ENCODE measurements at regions not wholly inside any gene's neighbourhood (a gene's known extent, or its start where the extent isn't known, plus 50 kb on each side); places are given as distances from the start of the nearest gene placed in this dataset.
"Not testable (repeated sequence)": the region's sequence is repeated elsewhere in the genome, so short reads cannot be mapped to it uniquely, and the experiment has no call there.

DNA sequence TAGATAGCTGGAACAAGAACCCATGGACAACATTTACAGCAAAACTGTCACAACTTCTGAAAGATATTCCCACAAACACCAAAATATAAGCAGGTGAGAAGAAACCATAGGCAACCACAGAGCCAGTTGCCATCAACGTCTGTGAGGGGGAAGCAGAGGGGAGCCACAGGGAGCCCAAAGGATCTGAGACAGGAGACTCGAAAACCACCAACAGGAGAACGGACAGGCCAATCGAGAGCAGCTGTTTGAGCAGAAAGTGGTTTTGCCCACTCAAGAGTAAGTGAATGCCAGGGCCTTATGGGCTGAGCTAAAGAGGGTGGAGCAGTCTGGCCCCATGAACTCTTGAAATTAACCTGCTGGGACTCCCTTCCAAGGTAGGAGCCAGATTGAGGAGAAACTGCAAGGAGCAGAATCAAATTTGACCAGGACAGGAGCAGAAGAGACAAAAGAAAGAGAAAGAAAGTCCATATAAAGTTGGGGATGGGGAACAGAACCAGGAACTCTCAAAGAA is 195.4 kb downstream of the ANKRD60 start:
- no peak for DNase-seq

DNA sequence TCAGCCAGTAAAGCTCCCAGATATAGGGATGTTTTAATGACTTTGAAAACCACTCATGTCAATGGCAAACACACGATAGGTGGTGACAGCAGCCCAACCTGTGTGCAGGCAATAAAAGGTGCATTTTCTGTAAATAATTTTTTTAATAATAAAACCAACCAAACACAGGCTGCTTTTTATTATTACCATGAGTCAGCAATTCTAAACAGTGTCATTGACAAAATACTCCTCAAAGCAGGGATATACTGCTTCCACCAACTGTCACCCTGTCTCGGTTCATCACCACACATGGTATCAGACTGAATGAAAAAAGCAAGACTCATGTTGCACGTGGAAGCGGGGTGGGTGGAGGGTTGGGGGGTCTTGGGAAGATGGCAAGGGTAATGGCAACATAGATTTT is 195.9 kb downstream of the ANKRD60 start:
- no peak for DNase-seq

DNA sequence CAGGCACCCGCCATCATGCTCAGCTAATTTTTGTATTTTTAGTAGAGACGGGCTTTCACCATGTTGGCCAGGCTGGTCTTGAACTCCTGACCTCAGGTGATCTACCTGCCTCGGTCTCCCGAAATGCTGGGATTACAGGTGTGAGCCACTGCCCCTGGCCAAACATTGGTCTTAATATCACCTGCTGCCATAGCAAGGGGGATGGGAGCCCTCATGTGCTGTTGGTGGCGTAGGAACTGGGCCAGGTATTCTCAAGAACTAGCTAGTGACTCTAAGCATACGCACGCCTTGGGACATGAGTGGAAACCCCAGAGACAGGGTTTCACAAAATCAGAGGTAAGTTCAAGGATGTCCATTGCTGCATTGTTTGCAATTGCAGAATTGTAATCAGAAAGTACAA is 197.1 kb downstream of the ANKRD60 start:
- not testable (repeated sequence) for DNase-seq

DNA sequence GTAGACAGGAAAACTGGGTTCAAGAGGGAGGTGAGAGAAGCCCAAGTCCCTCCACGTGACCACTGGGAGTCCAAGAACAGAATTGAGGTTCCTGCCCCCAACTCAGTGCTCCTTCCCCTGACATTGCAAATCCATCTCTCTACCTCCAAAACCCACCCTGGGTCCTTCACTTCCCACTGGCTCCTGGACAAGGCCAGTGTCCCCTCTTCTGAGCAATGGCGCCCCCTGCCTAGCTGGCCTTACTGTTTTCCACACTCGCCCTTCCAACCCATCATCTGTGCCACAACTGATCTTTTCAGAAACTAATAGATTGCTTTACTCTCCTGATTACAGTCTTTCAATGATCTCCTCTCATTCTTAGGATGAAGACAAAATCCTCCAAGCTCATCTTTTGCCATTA is 200.3 kb downstream of the ANKRD60 start:
- no peak for DNase-seq

DNA sequence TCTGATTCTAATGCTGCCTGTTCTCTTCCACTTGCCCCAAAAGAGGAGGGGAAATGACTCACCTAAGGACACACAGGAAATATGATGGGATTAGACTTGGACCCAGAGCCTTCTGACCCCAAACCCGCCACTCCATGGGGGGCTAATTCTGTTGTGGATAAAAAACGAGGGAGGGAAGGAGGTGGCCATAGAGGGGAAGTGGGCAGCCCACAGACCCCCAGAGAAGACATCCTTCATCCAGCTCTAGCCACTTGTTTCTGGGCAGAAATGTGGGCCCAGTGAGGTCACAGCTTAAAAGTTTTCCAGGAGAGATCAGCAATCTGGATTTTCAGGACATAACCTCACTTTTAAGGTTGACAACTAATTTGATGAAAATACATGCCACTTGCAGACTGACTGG is 202.1 kb downstream of the ANKRD60 start:
- DNase-seq = no peak

DNA sequence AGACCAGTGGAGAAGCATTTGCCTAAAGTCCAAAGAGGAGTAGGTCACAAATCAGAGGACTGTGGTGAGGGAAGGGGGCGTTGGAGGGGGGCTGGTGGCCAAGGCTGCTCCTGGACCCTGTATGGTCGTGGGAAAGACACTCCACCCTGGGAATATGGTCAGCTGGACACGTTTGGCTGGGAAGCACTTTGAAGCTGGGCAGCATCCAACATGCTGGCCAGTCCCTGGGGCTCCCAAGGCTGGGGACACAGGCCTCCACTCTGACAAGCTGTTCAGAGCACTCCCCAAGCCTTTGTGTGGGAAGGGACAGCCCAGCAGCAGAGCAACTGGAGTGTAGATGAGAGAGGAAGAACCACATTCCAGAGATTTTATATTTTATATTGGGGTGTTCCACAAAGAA is 203.2 kb downstream of the ANKRD60 start:
- no peak for DNase-seq

DNA sequence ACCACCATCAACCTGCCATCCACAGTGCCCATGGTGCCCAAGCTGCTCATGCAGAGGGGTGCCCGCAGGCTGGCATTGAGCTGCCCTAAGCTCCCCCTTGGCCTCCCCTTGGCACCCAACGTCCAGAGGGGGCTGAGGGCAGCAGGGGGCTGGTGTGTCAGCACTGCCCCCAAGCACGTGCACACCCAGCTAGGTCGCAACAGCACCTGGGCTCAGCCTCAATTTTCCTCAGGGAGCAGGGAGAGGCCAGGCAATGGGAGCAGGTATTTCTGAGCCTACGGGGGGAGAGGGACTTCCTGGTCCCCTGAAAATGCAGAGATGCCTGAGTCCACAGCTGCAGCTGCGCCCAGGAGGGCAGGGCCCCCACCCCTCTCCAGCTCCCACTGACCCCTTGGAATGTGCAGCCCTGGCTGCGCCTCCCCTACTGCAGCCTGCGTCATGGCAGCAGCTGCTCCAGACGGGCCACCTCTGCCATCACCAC is 204.2 kb downstream of the ANKRD60 start:
- DNase-seq = no peak

DNA sequence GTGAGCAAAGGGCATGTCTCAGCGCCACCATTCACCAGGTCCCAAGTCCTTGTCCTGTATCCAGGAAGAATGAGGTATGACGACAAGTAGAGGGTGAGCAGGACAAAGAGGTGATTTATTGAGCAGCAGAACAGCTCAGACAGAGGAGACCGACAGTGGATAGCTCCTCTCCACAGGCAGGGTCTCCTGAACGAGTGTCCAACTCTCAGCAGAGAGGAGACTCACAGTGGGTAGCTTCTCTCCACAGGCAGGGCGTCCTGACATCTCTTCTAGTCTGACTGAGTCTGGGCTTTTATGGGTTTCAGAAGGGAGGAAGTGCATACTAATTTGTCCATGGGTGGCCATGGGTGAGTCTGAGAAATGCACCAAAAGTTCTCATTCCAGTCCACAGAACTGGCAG is 204.7 kb downstream of the ANKRD60 start:
- no peak for DNase-seq

DNA sequence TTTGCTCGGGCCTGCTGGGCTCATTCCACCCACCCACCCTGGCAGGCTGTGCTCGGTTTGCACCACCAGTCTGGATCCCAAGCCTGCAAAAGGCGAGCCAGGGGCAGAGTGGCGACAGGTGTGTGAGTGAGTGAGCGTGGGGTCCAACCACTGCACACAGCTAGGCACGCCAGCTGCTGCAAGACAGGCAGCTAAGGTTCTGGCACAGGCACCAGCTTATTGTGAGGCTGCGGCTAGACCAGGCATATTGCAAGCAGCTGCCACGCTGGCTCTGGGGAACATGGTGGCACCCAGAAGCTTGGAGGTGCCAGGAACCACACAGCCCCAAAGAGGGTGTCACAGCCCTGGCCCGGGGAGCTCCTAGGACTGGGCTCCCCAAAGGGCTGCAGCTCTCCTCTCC is 205.1 kb downstream of the ANKRD60 start:
- DNase-seq = no peak

DNA sequence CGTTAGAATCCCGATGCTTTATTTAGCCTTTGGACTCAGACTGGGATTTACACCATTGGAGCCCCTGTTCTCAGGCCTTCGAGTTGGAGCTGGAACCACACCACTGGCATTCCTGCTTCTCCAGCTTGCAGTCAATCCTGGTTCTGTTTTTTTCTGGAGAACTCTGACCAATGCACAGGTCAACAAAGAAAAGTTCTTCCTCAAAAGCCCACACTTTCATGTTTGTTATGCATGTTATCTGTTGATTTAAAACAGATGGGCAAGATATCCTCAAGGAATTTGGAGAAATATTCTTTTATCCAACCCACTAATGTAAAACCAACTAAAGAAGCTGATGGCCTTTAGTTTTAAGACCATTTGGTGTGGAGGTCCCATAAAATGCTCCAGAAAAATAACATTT is 205.7 kb downstream of the ANKRD60 start:
- no peak for DNase-seq

DNA sequence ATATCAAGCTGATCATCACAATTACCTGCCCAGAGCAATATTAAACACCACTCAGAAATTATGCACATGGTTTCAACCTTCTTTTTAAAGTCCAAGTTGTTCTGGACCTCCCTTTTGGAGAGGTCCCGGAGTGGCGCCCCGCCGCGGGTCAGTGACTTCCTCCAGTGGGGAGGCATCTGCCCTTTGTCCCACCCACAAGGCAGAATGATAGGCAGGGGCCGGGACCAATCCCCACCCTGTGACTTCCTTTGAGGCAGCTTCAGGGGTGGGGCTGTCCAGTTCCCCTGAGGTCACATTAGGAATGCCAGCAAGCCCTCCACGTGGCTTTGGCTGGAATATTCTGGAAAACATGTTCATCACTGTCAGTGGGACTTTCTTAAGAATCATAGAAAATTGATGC is 207.0 kb downstream of the ANKRD60 start:
- DNase-seq = no peak

DNA sequence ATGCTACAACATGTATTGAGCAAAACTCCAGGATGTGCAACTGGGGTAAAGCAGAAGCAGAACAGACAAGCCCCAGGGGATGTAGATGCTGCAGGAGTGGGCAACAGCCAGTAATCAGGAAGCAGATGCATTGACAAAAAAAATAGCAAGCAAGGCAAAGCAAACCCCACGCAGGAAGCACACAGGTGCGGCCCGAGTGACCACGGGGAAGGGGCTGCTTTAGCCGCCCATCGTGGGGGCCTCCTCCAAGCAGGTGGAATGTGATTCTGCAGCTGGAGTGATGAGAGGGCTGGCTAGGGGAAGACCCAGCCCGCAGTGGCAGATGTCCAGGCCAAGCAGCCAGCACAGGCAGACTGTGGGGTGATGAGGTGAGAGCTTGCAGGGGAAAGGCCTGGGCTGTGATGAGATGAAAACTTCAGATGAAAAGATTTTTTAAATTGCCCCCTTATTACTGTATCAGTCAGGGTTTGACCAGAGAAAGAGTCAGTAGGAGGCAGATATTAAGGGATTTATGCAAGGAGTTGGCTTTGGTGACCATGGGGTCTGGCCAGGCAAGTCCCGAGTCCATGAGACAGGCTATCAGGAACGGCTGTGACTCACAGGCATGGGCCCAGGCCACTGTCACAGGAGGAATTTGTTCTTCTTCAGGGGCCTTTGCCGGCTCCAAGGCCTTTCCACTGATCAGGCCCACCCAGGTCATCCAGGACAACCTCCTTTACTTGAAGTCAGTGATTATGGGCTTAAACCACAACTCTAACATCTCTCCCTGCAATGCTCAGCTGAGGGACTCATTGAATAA is 207.6 kb downstream of the ANKRD60 start:
- DNase-seq = no peak

DNA sequence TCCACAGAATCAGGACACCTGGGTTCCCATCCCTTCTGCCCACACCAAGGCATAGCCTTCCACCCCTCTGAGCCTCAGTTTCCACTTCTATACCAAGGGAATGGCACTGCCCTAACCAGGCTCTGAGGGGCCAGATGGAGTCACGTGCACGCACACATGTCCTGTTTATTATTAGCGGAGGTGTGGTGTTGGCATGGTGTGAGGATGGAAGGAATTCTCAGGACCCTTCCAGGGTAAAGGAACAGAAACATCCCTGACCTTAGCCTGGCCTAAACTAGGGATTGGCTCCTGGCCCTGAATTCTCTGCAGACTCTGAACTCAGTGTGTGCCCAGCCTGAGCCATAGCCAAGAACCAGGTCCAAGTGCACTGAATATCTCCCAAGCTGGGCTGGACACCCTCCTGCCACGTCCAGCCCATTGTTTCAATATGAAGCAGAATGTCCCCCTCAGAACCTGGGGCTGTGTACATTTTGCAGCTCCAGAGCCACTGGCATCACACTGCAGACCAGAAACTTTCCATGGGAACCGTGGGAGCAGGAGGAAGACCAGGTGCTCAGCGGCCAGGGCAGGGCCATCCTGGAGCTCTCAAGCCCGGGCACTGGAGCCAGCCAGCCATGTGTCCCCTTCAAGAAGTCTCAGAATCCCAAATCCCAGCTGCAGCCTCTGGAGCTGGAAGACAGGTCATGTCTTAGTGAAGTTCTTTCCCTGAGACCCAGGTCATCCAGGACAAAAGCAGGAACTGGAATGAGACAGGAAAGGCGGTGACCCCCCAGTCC is 208.4 kb downstream of the ANKRD60 start:
- DNase-seq = no peak

DNA sequence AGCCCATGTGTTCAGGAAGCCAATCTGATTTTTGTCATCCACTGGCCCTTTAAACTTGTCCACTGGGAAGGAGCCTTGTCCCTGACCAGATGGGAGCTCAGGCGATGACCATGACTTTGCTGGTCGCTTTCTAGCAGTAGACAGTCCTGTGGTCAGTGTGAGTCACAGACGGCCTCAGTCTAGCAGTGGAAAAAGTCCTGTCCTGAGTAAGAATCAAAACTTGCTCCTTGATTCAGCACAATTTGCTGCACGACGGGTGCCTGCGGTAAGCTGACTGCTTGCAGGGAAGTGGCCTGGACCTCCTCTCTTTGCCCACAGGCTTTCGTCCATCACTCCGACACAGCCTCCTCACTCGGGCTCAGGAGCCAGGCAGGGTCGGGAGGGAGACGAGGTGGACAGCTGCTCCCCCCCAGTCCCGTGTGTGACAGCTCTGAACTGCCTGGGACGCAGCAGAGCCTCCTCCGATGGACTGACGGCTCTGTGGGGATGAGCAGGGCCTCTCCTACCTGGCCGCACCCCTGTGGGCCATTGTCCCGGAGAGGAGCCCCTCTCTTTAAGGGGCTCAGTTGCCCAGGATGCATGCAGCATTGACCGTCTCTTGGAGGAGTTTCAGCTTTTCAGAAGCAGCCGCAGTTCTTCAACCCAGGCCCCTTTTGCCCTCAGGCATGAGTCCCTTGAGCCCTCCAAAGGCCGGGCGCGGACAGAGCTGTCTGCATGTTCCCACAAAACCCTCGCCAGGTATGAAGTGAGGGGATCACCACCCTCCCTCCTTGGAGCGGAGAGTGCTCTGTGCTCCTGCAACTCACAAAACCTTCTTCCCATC is 209.2 kb downstream of the ANKRD60 start:
- no peak for DNase-seq

DNA sequence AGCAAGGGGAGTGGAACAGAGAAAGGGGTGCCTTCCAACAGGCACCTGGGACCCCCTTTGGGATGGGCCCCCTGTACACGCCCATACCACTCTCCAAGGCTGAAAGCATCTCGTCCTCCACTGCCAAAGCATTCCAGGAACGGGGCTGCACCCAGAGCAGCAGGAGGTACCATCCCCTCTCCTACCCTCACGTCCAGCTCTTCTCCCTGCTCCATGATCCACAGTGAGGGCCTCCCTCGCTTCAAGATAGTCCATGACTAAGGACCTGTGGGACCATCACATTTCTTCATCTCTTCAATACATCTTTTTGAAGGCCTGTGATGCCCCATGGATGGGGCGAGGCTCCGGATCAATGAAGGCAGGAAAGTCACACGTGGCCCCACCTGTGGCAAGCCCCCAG is 209.9 kb downstream of the ANKRD60 start:
- no peak for DNase-seq

DNA sequence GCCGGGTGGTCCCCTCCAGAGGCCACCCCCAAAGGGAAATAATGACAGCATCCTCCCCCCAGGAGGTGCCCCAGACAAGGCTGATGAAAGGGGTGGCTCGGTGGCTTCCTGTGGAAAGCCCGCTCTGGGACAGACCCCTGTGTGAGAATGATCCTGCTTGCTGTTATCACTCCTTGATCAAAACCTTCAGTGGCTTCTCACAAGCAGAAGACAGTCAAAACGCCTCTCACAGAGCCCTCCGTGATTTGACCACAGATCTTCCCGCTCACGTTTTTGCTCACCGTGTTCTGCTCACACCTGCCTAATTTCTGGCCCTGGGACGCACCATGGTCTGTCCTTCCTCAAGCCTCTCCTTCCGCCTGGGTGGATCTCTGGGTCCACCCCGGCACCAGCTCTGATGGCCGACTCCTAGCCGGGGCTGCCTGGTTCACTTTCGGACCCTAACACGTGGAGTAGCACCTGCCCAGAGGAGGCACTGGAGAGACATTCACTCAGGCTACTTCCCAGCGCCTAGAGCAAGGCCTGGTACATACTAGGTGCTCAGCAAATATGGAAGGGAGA is 210.4 kb downstream of the ANKRD60 start:
- DNase-seq = no peak

DNA sequence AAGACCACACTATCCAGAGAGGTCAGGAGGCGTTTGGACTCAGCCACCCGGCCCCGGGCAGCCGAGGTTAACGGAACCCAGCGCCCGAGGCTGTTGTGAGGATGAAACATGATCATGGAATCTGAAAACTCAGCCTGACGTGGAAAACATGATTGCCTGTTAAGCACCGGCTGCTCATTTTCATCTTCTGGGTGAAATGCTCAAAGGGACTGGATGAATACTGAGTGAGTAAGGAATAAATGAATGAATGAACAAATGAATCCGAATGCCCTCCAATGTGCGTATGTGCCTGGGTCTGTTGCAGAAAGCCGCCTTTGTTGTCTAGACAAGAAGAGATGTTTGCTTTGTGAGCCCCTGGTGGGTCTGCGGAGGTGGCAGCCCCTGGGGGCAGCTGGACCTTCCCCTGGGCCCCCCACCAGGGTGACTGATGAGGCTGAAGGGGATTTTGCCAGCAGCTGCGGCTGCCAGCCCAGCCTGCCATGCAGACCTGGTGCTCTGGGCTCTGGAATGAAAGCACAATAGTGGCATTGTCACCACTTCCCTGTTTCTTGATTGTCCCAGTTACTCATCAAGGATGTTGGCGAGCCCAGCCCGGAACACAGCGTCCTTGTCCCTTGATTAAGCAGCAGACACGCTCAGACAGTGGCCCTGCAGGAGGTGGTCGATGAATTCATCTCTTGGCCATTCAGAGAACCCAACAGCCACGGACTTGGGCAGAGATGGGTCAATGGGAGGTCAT is 211.1 kb downstream of the ANKRD60 start:
- no peak for DNase-seq

DNA sequence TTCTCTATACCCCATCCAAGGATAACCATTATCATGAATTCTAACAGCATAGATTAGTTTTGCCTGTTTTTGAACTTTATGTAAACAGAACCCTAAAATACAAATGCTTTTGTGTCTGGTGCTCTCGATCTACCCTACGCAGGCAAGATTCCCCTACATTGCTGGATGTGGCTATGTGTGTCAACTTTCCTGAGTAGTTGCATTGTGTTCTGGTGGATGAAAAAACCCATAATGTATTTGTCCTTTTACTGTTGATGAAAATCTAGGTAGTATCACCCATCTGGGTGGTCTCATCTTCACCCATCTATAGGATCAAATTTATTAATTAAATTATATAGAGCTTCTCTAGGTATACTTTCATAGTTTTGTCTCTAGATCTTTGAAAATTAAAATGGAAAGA is 211.7 kb downstream of the ANKRD60 start:
- DNase-seq = no peak

DNA sequence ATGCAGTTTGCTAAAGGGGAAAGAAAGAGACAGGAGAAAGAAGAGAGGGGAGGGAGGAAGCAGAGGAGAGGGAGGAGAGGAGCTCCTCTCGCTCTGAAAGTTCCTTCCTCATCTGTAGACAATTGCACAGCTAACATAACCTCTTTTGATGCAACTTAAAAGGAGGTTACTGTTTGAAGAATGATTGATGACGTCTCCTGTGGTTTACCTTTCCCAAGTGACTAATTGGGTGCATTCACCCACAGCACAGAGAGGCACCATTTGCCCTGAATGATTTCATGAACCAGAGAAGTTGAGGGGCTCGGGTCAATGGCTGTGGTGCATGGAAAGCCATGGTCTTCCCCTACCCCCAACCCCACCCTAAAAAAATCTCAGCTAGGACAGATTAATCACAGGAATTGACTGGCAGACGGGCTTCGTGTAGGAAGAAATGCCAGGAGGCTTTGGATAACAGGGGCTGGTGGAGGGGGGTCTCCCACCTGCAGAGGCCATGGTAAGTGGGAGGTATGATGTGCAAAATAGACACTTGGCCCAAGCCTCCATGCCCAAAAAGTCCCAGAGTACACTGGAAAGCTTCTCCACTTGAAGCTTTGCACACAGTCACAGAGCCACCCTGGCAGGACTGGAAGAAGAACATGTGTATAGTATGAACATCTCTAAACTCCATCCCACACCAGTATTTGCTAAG is 213.7 kb downstream of the ANKRD60 start:
- DNase-seq = no peak

DNA sequence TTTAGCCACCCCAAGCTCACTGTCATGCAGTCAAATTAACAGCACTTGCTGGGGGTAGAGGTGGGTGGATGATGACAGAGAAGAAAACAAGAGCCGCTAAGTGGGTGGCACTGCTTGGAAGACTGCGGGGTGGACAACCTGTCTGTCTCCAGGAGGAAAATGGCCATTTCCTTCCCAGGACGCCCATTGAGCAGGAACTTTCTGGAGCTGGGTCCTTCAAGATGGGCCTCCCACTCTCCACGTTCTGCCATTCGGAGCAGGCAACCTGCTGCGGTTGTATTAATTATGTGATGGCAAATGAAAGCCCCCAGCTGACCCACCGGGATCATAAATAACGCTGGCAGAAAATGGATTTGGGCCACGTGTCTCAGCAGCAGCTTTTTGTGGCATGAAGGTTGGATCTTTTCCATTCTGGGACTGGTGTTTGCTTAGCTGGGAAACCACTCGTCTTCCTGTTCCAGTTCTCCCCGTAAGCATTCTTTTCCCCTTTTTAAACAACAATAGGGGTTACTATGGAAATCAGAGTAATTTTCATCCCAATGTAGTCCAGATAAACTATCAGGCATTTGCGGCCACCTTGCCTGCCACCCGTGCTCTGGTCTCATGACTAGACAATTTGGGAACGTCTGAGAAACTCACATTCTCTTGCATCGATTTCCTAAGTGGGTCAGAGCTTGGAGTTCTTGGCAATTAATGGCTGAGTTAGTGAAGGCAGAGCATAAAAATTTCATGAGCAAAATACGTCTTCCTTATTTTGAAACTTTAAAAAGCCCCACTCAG is 215.5 kb downstream of the ANKRD60 start:
- no peak for DNase-seq
